Fibroblast of villous mesenchyme (primary cell): ENCODE measurements at regions not wholly inside any gene's neighbourhood (a gene's known extent, or its start where the extent isn't known, plus 50 kb on each side); places are given as distances from the start of the nearest gene placed in this dataset.

ENCODE experiments used
- DNase-seq: peaks from one replicate; pipeline ENCODE4 v3.0.0-alpha.2; 2010; ENCODE audit warnings: low read depth
- H3K4me3 ChIP-seq: 2 replicates; pipeline ENCODE4 v1.5.1; 2011; ENCODE audit warnings: low read depth, mild to moderate bottlenecking, low read length
- CTCF ChIP-seq: IDR thresholded peaks from 2 replicates; pipeline ENCODE4 v1.5.1; 2012; ENCODE audit warnings: low read depth, mild to moderate bottlenecking, low read length; ENCODE audit not compliant: insufficient read depth

GRCh38 chr1:10867138-10867721, 70.8 kb upstream of the CASZ1 start:
- peak; percentile 16 for TF ChIP-seq CTCF
- DNase-seq = peak; percentile 23
- H3K4me3 ChIP-seq = peak overlapping the region; percentile 34

- no peak for TF ChIP-seq CTCF
- no peak for DNase-seq
- no peak overlapping the region for H3K4me3 ChIP-seq
Observed at GRCh38 chr1:10867914-10868598, 71.6 kb upstream of the CASZ1 start.

GRCh38 chr1:10868599-10868965, 72.1 kb upstream of the CASZ1 start:
- no peak for TF ChIP-seq CTCF

DNA sequence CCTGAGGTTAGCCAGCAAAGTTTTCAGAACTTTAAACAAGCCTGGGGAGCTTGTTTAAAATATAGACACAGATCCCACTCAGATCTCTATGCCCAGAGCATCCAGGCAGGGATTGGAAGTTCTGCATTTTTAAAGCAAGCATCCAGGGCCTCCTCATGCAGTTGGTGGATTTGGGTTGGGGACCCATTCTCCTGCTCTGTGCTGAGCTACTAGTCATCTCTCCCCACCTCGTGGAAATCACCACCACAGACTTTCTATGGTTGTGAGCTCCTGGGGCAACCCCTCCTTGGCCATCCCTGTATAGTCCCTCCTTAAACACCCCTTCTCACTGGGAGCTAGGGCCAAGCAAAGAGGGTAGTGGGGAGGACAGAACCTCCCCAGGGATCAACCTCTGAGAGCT, 73.5 kb upstream of the CASZ1 start:
- H3K4me3 ChIP-seq = no peak overlapping the region
- TF ChIP-seq CTCF = no peak
- no peak for DNase-seq

More at GRCh38 chr1:10868599-10868965, 72.1 kb upstream of the CASZ1 start:
- no peak overlapping the region for H3K4me3 ChIP-seq
- no peak for DNase-seq

DNA sequence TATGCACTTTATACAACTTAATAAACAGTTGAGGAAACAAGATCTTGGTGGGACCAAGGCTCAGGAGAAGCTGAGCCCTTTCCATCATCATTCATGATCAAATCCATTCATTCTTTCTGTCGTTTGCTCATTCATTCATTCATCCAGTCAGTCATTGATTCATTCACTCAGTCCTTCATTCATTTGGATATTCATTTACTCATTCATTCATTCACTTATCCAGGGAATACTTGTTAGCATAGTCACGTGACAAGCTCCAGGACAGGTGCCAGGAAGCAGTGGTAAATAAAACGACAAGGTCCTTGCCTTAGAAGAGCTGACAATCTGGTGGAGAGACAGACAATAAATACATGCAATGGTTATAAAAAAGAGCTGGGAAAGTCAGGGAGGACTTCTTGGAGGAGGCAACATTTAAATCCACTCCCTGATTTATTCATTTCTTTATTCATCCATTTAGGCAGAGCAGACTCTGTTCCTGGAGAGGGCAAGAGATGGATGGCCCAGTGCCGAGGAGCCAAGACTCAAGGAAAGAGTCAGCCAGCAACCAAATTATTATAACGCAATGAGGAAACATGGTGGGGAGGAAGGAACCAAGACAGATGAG, 74.1 kb upstream of the CASZ1 start:
- no peak for TF ChIP-seq CTCF
- no peak for DNase-seq

GRCh38 chr1:10873189-10873588, 76.7 kb upstream of the CASZ1 start:
- no peak overlapping the region for H3K4me3 ChIP-seq

More for the DNA sequence above, 74.1 kb upstream of the CASZ1 start:
- no peak overlapping the region for H3K4me3 ChIP-seq

More at GRCh38 chr1:10873189-10873588, 76.7 kb upstream of the CASZ1 start:
- DNase-seq = no peak
- no peak for TF ChIP-seq CTCF
